OCI-LY1 (cell line): ENCODE measurements at regions not wholly inside any gene's neighbourhood (a gene's known extent, or its start where the extent isn't known, plus 50 kb on each side); places are given as distances from the start of the nearest gene placed in this dataset.

Experiments
- H2AFZ ChIP-seq: fragments of 200-600 bp; sonication (generic), shearing (Covaris generic); 2 replicates; pipeline ENCODE4 v1.6.0; 2014; ENCODE audit warnings: antibody characterized with exemption, mild to moderate bottlenecking, low read length
- H3F3A ChIP-seq: fragments of 200-600 bp; sonication (generic), shearing (Covaris generic); 2 replicates; pipeline ENCODE4 v1.6.0; 2014; ENCODE audit warnings: mild to moderate bottlenecking, antibody characterized with exemption, low read length, moderate library complexity; ENCODE audit not compliant: insufficient read depth
- H3K27ac ChIP-seq: fragments of 200-600 bp; sonication (generic); 2 replicates; pipeline ENCODE4 v1.5.1; 2014; ENCODE audit warnings: low read length, mixed run types, mild to moderate bottlenecking, low read depth; ENCODE audit not compliant: poor library complexity, severe bottlenecking
- H3K27me3 ChIP-seq: fragments of 200-600 bp; sonication (generic); 2 replicates; pipeline ENCODE4 v1.6.0; 2014; ENCODE audit warnings: antibody characterized with exemption, mild to moderate bottlenecking, low read length, moderate library complexity; ENCODE audit not compliant: insufficient read depth
- H3K36me3 ChIP-seq: fragments of 200-600 bp; sonication (generic); 2 replicates; pipeline ENCODE4 v1.6.1; 2014; ENCODE audit warnings: mild to moderate bottlenecking, antibody characterized with exemption, low read length, moderate library complexity, mixed read lengths; ENCODE audit not compliant: insufficient read depth
- H3K4me1 ChIP-seq: fragments of 200-600 bp; sonication (generic); 2 replicates; pipeline ENCODE4 v1.5.1; 2014; ENCODE audit warnings: mild to moderate bottlenecking, low read length, moderate library complexity; ENCODE audit not compliant: insufficient read depth, severe bottlenecking
- H3K4me2 ChIP-seq: fragments of 200-600 bp; sonication (generic), shearing (Covaris generic); 2 replicates; pipeline ENCODE4 v1.6.1; 2014; ENCODE audit warnings: low read length
- H3K4me3 ChIP-seq: fragments of 200-600 bp; sonication (generic); 2 replicates; pipeline ENCODE4 v1.5.1; 2014; ENCODE audit warnings: low read length, low read depth, mild to moderate bottlenecking, mixed read lengths; ENCODE audit not compliant: poor library complexity, severe bottlenecking
- H3K79me2 ChIP-seq: fragments of 200-600 bp; shearing (Covaris generic); 2 replicates; pipeline ENCODE4 v1.6.1; 2016; ENCODE audit warnings: mixed run types, low read length, mixed read lengths; ENCODE audit not compliant: insufficient read depth
- H3K9ac ChIP-seq: fragments of 200-600 bp; sonication (generic), shearing (Covaris generic); 2 replicates; pipeline ENCODE4 v1.6.1; 2014; ENCODE audit warnings: mild to moderate bottlenecking, low read length, mixed read lengths
- H3K9me2 ChIP-seq: fragments of 200-600 bp; sonication (generic), shearing (Covaris generic); 2 replicates; pipeline ENCODE4 v1.6.1; 2014; ENCODE audit warnings: low read depth, mild to moderate bottlenecking, low read length, mixed read lengths
- H3K9me3 ChIP-seq: fragments of 200-600 bp; shearing (Covaris generic); 2 replicates; pipeline ENCODE4 v1.6.1; 2014; ENCODE audit warnings: low read length, mixed read lengths
- H4K20me1 ChIP-seq: fragments of 200-600 bp; sonication (generic), shearing (Covaris generic); 2 replicates; pipeline ENCODE4 v1.6.0; 2016; ENCODE audit warnings: mild to moderate bottlenecking, low read length; ENCODE audit not compliant: insufficient read depth
- EZH2 ChIP-seq: fragments of 200-600 bp; sonication (generic), shearing (Covaris generic); IDR thresholded peaks from 2 replicates; pipeline ENCODE4 v1.8.0; 2017; ENCODE audit warnings: borderline replicate concordance, mixed run types, mild to moderate bottlenecking, antibody characterized with exemption, low read length, moderate library complexity, mixed read lengths
- TF ChIP-seq, protein P1 (sequence below): fragments of 200-600 bp; sonication (generic), shearing (Covaris generic); IDR thresholded peaks from 2 replicates; pipeline ENCODE4 v1.5.1; 2017; ENCODE audit warnings: mild to moderate bottlenecking, antibody characterized with exemption, low read length, moderate library complexity, mixed read lengths

DNA sequence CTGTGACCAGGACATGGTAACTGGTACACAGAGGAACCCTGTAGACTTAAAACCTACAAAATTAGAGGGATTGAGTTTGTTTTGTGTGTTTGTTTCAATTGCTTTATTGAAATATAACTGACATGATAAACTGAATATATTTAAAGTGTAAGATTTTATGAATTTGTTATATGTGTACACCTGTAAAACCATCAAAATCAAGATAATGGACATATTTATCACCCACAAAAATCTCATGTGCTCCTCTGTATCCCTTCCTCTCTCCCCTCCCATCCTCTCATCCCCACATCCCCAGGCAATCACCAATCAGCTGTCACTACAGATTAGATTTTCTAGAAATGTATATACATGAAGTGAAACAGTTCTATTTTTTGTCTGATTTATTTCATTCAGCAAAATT, 565.5 kb downstream of the NOVA1 start:
- H3K9me2 ChIP-seq = no peaks in the 10 kb centered on the region
- TF ChIP-seq, protein P1, sequence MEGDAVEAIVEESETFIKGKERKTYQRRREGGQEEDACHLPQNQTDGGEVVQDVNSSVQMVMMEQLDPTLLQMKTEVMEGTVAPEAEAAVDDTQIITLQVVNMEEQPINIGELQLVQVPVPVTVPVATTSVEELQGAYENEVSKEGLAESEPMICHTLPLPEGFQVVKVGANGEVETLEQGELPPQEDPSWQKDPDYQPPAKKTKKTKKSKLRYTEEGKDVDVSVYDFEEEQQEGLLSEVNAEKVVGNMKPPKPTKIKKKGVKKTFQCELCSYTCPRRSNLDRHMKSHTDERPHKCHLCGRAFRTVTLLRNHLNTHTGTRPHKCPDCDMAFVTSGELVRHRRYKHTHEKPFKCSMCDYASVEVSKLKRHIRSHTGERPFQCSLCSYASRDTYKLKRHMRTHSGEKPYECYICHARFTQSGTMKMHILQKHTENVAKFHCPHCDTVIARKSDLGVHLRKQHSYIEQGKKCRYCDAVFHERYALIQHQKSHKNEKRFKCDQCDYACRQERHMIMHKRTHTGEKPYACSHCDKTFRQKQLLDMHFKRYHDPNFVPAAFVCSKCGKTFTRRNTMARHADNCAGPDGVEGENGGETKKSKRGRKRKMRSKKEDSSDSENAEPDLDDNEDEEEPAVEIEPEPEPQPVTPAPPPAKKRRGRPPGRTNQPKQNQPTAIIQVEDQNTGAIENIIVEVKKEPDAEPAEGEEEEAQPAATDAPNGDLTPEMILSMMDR = no peak
- no peak for TF ChIP-seq EZH2
- H3K79me2 ChIP-seq = no peaks in the 10 kb centered on the region
- no peak overlapping the region for H3K27ac ChIP-seq
- no peaks in the 10 kb centered on the region for H4K20me1 ChIP-seq
- H3K4me1 ChIP-seq = no peaks in the 10 kb centered on the region
- no peaks in the 10 kb centered on the region for H3F3A ChIP-seq
- no peaks in the 10 kb centered on the region for H3K9me3 ChIP-seq
- H3K9ac ChIP-seq = no peak overlapping the region
- H2AFZ ChIP-seq = no peak overlapping the region
- H3K4me3 ChIP-seq = no peak overlapping the region
- H3K36me3 ChIP-seq = no peaks in the 10 kb centered on the region
- H3K4me2 ChIP-seq = no peak overlapping the region
- no peaks in the 10 kb centered on the region for H3K27me3 ChIP-seq

DNA sequence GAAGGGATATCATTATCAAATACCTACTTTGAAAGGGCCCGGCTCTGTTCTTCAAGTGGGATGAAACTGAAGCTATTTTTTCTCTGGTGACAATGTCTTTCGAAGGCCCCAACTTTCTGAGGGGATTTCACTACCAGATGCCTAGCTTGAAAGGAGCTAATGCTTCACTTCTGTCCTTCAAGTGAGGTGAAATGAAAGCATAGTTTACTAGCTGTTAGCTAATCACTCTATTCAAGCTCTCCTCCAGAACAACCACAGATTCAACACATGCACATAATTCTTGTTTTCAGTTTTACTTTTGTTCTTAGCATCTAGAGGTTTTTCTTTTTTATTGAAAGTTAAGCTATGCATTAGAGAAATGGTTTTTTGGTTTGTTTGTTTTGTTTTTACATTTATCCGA, 571.4 kb downstream of the NOVA1 start:
- TF ChIP-seq, protein P1 = no peak
- no peak for TF ChIP-seq EZH2
- no peaks in the 10 kb centered on the region for H3K27me3 ChIP-seq
- no peaks in the 10 kb centered on the region for H4K20me1 ChIP-seq
- no peaks in the 10 kb centered on the region for H3K9me3 ChIP-seq
- no peak overlapping the region for H3K4me2 ChIP-seq
- no peak overlapping the region for H3K4me3 ChIP-seq
- no peaks in the 10 kb centered on the region for H3K4me1 ChIP-seq
- no peaks in the 10 kb centered on the region for H3F3A ChIP-seq
- H3K79me2 ChIP-seq = no peaks in the 10 kb centered on the region
- H3K36me3 ChIP-seq = no peaks in the 10 kb centered on the region
- H2AFZ ChIP-seq = no peak overlapping the region
- no peak overlapping the region for H3K27ac ChIP-seq
- no peaks in the 10 kb centered on the region for H3K9me2 ChIP-seq
- H3K9ac ChIP-seq = no peak overlapping the region

DNA sequence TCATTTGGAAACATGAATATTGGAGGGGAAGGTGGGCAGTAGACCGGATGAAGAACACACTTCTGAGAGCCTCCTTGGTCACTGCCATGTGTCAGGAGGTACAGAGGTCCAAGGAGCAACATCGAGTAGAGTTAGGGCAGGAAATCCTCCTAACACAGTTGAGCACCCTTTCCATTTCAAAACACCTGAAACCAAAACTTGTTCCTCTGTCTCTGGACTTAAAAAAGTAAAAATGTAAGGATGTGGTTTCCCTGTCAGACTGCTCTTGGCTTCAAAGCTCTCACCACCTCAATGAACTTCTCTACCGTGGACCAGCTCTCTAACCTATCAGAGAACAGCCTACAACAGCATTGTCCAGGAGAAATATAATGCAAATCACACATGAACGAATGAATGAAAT, 573.9 kb downstream of the NOVA1 start:
- Histone ChIP-seq H3K27ac (no peak overlapping the region), H3K79me2 (no peaks in the 10 kb centered on the region), H2AFZ (no peak overlapping the region), H3K36me3 (no peaks in the 10 kb centered on the region), H3K9me2 (no peaks in the 10 kb centered on the region), H3K4me2 (no peak overlapping the region), H3F3A (no peaks in the 10 kb centered on the region), H3K4me3 (no peak overlapping the region), H3K9ac (no peak overlapping the region), H3K27me3 (no peaks in the 10 kb centered on the region), H4K20me1 (no peaks in the 10 kb centered on the region), H3K4me1 (no peaks in the 10 kb centered on the region), H3K9me3 (no peaks in the 10 kb centered on the region)
- TF ChIP-seq, protein P1 = no peak
